ENCODE measurements at regions not wholly inside any gene's neighbourhood (a gene's known extent, or its start where the extent isn't known, plus 50 kb on each side); places are given as distances from the start of the nearest gene placed in this dataset.

DNA sequence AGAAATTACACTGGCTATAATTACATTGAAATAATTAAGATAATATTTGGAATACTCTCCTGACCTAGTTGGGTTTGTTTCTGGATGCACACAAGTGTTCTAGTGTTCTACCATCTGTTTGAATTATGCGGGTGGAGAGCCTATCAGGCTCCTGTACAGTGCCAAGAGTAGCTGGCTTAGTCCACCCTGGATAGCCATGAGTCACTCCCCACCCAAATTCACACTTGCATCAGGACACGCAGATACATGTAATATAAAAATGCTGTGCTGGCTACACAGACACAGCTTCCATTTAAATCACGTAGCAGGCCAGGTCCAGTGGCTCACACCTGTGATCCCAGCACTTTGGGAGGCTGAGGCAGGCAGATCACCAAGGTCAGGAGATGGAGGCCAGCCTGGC lies 686.2 kb upstream of the SLC35B3 start:
- H3K36me3 ChIP-seq = no peaks in the 10 kb centered on the region
- H3K4me3 ChIP-seq = no peak overlapping the region
- no peak for DNase-seq
- H3K9me3 ChIP-seq (replicated peaks) = no peaks in the 10 kb centered on the region
- intact Hi-C loops (cut with micrococcal nuclease) = no loop called here
- no peaks in the 10 kb centered on the region for H3K27me3 ChIP-seq (ENCODE audit: low read depth)
- no peak overlapping the region for H3K27ac ChIP-seq (replicated peaks)
- TF ChIP-seq, protein P1, sequence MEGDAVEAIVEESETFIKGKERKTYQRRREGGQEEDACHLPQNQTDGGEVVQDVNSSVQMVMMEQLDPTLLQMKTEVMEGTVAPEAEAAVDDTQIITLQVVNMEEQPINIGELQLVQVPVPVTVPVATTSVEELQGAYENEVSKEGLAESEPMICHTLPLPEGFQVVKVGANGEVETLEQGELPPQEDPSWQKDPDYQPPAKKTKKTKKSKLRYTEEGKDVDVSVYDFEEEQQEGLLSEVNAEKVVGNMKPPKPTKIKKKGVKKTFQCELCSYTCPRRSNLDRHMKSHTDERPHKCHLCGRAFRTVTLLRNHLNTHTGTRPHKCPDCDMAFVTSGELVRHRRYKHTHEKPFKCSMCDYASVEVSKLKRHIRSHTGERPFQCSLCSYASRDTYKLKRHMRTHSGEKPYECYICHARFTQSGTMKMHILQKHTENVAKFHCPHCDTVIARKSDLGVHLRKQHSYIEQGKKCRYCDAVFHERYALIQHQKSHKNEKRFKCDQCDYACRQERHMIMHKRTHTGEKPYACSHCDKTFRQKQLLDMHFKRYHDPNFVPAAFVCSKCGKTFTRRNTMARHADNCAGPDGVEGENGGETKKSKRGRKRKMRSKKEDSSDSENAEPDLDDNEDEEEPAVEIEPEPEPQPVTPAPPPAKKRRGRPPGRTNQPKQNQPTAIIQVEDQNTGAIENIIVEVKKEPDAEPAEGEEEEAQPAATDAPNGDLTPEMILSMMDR (IDR thresholded peaks at IDR 0.05; ENCODE audit: borderline replicate concordance) = no peak
- H3K4me1 ChIP-seq = no peaks in the 10 kb centered on the region

DNA sequence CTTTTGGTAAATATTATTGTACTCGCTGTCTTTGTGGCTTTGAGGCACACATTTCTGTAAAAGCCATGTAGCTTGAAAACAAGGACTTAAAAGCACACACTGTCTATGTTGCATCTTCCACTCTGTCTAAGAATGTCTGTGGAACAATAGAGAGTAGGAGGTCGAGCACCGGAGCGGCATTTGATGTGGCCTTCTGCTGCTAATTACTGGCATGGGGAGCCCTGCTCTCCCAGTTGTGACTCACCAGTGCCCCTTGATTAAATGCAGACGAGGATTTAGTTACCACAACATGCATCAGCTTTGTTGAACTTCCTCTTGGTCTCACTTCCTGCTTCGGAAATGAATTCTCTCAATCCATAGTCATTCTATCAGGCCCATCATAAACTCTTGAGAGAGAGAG lies 680.7 kb upstream of the SLC35B3 start:
- intact Hi-C loops (cut with micrococcal nuclease) = no loop called here
- Histone ChIP-seq H3K27ac (replicated peaks) (no peak overlapping the region), H3K27me3 (ENCODE audit: low read depth) (no peaks in the 10 kb centered on the region), H3K4me3 (no peak overlapping the region), H3K36me3 (no peaks in the 10 kb centered on the region), H3K4me1 (no peaks in the 10 kb centered on the region), H3K9me3 (replicated peaks) (no peaks in the 10 kb centered on the region)
- TF ChIP-seq, protein P1 (IDR thresholded peaks at IDR 0.05; ENCODE audit: borderline replicate concordance) = no peak
- DNase-seq = no peak

DNA sequence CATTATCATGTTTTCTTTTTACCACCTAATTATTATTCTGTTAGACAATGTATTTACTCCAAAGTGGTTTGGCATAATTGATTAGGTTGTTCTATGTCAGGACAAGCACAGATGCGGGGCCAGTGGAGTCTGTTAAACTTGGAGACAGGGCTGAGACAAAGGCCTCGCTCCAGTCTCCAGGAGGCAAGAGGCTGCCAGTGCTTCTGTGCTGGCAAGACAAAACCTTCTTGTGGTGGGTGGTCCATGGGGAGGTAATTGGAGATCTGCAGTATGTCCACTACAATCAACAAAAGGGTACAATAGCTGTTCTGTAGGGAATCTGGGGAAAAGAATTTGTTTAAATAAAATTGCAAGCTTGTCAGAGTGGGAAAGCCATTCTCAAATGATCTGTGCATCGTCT lies 677.2 kb upstream of the SLC35B3 start:
- Histone ChIP-seq H3K4me3 (no peak overlapping the region), H3K36me3 (no peaks in the 10 kb centered on the region), H3K27ac (replicated peaks) (no peak overlapping the region), H3K4me1 (no peaks in the 10 kb centered on the region), H3K9me3 (replicated peaks) (no peaks in the 10 kb centered on the region), H3K27me3 (ENCODE audit: low read depth) (no peaks in the 10 kb centered on the region)
- intact Hi-C loops (cut with micrococcal nuclease) = no loop called here
- TF ChIP-seq, protein P1 (IDR thresholded peaks at IDR 0.05; ENCODE audit: borderline replicate concordance) = no peak
- DNase-seq = no peak

DNA sequence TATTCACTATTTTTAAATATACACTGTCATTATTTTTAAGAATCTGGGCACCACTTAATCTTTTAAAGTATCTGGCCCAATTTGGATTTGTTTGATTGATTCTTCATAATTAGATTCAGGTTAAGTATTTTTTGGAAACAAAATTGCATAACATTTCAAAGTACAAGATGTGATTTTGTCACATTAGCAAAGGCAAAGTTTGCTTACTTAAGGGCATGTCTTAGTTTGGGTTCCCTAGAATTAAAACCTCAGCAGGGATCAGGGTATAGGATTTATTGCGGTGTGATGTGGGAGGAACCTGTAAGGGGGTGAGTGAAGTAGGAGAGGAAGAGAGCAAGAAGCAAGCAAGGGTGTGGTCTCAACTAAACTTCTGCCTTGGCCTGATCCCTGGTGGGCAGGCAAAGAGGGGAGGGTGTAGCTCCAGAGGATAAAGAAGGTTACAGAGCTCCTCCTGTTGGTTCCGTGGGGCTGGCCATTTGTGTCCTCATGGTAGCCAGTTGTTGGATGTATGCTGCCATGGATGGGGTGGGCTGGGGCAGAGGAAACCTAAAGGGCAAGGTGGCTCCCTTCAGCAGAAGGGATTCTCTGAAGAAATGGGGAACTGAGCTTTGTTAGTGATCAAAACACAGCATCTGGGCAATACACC lies 668.7 kb upstream of the SLC35B3 start:
- Histone ChIP-seq H3K36me3 (no peaks in the 10 kb centered on the region), H3K27ac (replicated peaks) (no peak overlapping the region), H3K4me1 (no peaks in the 10 kb centered on the region), H3K27me3 (ENCODE audit: low read depth) (peaks cover 3% of the 10 kb centered on the region), H3K9me3 (replicated peaks) (no peaks in the 10 kb centered on the region), H3K4me3 (no peak overlapping the region)
- DNase-seq = no peak
- intact Hi-C loops (cut with micrococcal nuclease) = no loop called here
- TF ChIP-seq, protein P1 (IDR thresholded peaks at IDR 0.05; ENCODE audit: borderline replicate concordance) = no peak

DNA sequence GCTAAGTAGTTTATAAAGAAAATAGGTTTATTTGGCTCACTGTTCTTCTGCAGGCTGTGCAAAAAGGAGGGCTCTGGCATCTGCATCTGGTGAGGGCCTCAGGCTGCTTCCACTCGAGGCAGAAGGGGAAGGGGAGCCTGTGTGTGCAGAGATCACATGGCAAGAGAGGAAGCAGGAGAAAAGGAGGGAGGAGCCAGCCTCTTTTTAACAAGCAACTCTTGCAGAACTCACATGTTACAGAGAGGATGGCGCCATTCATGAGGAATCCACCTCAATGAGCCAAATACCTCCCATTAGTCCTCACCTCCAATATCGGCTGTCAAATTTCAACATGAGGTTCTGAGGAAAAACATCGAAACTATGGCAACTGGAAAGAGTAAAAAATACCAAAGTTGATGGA lies 666.6 kb upstream of the SLC35B3 start:
- Histone ChIP-seq H3K36me3 (no peaks in the 10 kb centered on the region), H3K4me3 (no peak overlapping the region), H3K27ac (replicated peaks) (no peak overlapping the region), H3K27me3 (ENCODE audit: low read depth) (peaks cover 3% of the 10 kb centered on the region), H3K9me3 (replicated peaks) (no peaks in the 10 kb centered on the region), H3K4me1 (no peaks in the 10 kb centered on the region)
- TF ChIP-seq, protein P1 (IDR thresholded peaks at IDR 0.05; ENCODE audit: borderline replicate concordance) = no peak
- DNase-seq = no peak
- intact Hi-C loops (cut with micrococcal nuclease) = no loop called here

Data from left ventricle myocardium inferior (tissue), 1 donor.